Eye (tissue), 1 donor: ENCODE measurements at regions not wholly inside any gene's neighbourhood (a gene's known extent, or its start where the extent isn't known, plus 50 kb on each side); places are given as distances from the start of the nearest gene placed in this dataset.
"Not testable (repeated sequence)": the region's sequence is repeated elsewhere in the genome, so short reads cannot be mapped to it uniquely, and the experiment has no call there.

ENCODE experiments used
- DNase-seq: peaks from one replicate; pipeline ENCODE4 v3.0.0-alpha.2; 2015

DNA sequence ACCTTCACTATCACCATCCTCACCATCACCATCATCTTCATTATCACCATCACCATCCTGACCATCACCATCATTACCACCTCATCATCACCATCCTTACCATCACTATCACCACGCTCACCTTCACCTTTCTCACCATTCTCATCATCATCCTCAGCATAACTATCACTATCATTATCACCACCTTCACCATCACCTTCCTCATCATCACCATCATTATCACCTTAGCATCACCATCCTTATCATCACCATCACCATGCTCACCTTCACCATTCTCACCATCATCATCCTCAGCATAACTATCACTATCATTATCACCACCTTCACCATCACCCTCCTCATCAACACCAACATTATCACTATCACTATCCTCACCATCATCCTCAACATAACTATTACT lies 397.8 kb upstream of the ZNF337 start:
- not testable (repeated sequence) for DNase-seq

DNA sequence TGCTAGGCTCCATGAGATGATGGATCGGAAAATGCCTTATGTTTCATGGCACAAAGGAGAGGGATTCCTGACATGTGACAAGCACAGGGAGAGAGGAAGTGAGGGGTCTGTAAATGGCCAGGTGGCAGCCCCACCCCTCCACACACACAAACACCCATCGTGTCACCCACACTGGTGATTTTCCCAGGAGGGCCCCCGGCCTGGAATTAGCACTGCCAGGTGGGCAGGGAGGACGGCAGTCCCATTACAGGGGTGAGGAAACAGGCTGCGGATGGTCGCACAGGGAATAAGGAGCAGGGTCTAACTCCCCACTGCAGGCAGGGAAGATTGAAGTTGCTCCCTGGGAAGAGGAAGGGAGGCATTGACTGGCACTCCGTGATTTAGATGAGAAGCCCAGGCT lies 395.3 kb upstream of the ZNF337 start:
- not testable (repeated sequence) for DNase-seq

DNA sequence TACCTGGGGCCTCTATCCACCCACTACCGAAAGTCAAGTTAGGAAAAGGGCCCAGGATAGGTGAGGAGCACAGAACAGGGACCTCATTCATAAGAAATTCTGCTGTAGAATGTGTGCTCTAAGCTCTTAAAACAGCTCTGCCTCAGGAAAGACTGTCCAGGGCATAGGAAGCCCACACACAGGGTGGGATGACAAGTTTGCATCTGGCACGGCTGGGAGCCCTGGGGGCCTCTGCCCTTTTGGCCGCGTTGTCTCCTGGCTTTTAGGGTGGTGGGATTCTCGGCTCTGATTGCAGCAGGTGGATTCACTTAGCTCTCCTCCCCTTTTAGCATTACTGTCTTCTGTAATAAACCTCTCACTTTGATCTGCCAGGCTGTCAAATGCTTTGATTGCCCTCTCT lies 389.5 kb upstream of the ZNF337 start:
- DNase-seq, result not testable (repeated sequence)

DNA sequence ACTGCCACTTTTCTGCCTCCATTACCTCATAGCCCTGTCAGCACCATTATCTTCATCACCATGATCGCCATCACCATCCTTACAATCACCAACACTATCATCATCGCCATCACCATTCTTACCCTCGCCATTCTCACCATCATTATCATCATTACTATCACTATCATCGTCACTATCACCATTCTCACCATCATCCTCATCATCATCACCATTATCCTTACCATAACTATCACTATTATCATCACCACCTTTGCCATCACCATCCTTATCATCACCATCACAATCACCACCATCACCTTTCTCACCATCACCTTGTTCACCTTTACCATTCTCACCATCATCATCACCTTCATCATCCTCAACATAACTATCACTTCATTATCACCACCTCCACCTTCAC lies 377.3 kb upstream of the ZNF337 start:
- not testable (repeated sequence) for DNase-seq

DNA sequence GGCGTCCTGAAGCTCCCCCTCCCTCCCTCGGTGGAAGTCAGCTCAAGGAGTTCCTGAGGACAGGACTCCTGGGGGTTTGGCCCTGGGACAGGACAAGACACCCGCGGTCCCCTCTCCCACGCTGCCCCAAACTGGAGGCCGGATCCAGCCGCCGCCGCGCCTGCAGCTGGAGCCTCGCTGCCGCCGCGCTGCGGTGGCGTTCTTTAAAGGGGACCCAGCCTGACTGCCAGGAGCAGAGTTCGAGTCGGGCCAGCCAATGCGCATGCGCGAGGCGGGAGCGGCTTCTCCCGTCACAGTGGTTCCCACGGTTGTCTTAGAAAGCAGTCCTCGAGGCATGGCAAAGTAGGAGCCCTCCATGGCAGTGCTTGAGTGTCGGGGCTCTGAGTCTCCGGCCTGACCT lies 362.7 kb upstream of the ZNF337 start:
- not testable (repeated sequence) for DNase-seq

DNA sequence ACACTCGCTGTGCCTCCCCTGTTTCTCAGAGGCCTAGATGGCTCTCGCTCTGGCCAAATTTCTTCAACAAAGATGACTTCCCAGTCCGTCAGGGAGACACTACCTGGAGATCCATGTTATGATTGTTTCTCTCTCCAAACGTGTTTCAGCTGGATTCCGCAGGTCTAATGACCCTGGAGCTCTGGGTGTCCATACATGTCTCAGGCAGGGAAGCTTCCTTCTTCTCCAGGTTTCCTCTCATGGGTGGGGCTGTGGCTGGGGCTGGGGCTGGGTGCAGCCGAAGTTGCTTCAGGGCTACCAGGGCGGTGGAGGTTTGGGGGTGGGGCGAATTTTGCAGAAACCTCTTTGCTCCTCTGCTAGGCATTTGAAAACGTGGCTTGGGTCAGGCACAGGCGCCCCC lies 361.8 kb upstream of the ZNF337 start:
- not testable (repeated sequence) for DNase-seq

DNA sequence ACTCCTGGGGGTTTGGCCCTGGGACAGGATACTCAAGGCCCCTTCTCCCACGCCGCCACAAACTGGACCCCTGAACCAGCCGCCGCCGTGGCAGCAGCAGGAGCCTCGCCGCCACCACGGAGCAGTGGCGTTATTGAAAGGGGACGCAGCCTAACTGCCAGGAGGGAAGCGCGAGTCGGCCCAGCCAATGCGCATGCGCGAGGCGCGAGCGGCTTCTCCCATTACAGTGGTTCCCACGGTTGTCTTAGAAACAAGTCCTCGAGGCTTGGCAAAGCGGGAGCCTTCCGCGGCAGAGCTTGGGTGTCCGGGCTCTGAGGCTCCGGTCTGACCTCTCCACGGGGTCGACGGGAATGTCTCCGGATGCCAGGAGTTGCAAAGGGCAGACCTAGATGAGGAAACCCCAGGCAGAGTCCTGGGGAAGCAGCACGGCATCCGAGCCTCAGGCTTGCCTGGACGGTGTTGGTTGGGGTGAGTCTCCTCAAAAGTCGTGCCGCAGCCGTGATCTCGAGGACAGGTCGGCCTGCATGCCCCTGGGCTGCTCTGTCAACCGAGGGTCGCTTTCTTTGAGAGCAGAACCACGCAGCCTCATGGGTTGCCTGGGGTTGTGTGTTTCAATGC lies 360.6 kb upstream of the ZNF337 start:
- not testable (repeated sequence) for DNase-seq

DNA sequence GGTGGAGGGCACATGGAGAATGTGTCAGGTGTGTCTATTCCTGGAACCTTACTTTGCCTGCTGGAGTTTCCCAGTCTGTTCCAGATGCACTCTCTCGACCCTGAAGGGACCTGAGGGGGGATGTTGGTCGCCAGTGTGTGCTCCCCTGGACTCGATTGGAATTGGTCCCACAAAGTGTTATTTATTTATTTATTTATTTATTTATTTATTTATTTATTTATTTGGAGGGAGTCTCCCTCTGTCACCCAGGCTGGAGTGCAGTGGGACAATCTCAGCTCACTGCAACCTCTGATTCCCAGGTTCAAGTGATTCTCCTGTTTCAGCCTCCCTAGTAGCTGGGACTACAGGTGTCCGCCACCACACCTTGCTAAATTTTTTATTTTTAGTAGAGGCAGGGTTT lies 329.1 kb upstream of the ZNF337 start:
- DNase-seq, result not testable (repeated sequence)

DNA sequence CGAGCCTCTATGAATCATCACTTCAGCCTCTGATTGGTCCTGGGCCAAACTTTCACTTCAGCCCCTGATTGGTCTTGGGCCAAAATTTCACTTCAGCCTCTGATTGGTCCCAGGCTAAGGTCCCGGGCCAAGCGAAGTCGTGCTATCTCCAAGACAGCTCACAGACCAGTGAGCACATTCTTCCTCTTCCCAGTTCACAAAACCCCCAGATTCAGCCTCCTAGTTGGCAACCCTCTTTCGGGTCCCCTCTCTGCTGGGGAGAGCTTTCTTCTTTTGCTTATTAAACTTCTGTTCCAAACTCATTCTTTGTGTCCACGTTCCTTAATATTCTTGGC lies 314.3 kb upstream of the ZNF337 start:
- DNase-seq, result not testable (repeated sequence)

DNA sequence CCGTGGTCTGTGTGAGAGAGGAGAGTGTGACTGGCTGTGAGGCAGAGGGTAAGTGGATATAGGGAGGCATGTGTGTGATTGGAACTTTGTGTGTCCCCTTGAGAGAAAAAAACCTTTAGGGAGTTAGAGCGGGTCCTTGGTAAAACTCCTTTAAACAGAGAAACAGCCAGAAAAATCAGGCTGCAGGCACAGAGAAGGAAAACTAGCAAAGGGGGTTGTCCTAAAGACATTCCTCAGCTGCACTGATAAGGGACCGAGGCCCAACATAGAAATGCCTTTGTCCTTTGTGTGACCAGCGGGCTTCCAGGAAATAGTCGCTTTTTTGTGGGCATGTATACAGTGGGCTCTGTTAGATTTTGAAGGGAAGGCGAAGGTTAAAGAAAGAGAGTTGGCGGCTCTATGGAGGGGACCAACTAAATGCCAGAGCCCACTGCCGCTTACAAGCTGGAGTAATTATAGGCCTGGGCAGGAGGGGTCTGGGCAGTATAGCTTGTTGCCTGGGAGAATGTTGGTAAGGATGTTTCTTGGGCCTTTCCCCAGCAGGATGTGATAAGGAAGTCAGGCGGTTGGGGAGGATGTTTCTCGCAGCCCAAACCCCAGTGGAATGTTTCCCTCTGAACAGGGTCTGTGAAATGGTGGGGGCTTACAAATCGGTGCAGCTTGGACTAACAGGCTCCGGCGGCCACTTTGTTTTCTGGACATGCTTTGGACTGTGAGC lies 313.7 kb upstream of the ZNF337 start:
- DNase-seq, result peak; percentile 69

DNA sequence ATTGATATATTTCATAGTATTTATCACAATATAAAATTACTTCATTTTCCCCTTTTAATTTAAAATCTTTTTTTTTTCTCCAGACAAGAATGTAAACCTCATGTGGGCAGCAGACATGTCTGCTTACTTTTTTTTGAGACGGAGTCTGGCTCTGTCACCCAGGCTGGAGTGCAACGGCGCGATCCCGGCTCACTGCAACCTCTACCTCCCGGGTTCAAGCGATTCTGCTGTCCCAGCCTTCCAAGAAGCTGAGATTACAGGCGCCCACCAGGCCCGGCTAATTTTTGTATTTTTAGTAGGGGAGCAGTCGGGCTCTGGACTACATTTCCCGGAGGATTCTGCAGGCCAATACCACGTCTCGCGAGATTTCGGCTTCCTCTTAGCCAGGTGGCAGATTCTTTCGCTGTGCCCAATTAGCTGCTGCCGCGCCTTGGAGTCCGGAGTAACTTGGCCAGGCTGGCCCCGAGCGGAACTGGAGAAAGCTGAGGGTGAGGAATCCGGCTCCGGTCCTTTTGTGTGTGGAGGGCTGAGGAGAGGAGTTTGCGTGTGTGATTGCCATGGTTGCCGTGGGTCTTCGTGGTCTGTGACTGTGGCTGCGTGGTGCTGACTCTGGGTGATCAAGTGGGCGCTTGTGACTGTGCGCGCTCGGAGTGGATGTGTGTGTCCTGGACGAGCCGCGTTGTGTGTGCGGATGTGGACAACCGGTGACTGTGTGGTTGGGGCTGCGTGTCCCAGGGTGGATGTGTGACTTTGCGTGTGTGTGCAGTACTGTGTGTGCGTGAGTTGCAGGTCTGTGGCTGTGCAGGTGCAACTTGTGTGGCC lies 313.0 kb upstream of the ZNF337 start:
- DNase-seq, result peak; percentile 96

DNA sequence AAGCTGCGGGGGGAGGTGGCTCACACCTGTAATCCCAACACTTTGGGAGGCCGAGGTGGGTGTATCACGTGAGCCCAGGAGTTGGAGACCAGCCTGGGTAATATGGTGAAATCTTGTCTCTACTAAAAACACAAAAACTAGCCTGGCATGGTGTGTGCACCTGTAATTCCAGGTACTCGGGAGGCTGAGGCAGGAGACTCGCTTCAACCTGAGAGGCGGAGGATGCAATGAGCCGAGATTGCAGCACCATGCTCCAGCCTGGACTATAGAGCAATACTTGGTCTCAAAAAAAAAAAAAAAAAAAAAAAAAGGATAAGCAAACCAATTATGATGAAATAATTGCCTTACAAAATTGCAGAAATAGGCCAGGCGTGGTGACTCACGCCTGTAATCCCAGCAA lies 311.4 kb upstream of the ZNF337 start:
- DNase-seq, result not testable (repeated sequence)

DNA sequence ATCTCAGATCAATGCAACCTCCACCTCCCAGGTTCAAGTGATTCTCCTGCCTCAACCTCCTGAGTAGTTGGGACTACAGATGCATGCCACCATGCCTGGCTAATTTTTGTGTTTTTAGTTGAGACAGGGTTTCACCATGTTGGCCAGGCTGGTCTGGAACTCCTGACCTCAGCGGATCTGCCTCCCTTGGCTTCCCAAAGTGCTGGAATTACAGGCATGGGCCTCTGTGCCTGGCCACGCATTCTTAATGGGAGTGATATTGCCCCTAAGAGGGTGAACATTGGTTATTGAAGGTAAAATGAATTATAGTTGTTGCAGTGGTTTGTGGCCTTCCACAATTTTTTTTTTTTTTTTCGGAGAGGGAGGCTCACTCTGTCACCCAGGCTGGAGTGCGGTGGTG lies 309.5 kb upstream of the ZNF337 start:
- DNase-seq, result not testable (repeated sequence)

DNA sequence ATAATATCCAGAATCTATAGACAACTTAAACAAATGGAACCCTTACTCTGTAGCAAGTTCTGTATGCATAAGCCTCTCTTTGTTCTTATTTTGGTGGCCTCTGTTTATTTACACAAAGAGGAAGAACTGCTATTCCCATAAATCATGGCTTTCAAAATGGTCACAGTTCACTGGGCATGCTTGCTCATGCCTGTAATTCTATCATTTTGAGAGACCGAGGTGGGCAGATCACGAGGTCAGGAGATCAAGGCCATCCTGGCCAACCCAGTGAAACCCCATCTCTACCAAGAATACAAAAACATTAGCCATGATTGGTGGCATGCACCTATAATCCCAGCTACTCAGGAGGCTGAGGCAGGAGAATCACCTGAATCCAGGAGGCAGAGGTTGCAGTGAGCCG lies 307.3 kb upstream of the ZNF337 start:
- not testable (repeated sequence) for DNase-seq

DNA sequence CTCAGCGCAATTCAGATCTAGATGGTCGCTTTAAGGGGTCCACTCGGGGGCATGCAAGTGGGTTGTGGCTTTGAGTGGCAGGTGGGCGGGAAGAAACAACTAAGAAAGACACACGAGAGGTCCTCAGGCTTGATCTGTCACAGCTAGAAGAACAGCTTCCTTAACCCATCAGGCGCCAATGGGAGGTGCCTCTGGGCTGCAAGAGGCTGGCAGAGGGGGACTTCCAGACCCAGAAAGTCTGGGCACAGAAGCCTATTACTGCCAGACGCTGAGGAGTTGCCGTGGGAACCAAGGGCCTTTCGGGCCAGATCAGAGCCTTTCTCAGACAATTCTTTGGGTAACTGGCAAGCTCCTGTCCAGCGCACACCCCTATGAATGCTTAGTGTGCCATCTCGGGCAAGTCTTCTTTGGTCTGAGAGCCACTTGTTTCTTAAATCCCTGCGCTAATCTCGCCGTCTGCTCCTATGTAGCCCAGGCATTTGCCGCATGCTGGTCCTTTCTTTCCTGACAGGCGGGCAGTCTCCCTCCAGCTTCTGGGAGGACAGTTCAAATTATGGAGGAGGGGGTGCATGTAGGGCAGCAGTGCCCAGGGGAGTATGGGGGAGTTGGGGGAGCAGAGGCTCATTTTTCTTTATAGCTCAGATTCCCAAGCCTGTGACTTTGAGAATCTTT lies 300.9 kb upstream of the ZNF337 start:
- DNase-seq, result not testable (repeated sequence)

DNA sequence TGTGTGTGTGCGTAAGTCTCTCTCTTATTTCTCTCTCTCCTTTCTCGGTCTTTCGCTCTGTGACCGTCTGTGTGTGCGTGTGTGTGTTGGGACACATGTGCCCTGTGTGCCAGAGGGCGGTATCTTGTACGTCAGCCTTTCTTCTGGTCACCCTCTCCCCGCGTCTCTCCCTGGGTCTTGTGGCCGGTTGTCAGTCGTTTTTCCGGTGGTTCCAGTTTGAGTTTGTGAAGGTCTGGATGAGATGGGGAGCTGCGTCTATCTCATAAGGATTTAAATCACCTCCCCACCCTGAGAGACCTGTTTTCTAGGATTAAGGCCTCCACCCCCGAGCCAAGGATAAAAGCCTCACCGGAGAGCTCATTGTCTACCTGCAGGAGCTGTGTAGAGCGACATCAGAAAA lies 295.5 kb upstream of the ZNF337 start:
- DNase-seq, result no peak

DNA sequence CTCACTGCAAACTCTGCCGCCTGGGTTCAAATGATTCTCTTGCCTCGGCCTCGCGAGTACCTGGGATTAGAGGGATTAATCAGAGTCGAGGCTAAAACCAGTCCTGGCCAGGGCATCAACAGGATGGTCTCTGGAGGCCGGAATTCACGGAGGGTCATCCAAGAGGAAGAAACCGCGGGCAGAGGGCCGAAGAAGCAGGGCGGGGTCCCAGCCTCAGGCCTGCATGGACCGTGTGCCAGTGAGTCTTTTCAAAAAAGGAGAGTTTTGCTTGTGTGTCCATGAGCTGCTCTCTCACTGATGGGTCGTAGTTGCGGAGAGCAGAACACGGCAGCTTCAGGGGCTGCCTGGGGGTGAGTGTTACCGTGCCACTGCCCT lies 295.1 kb upstream of the ZNF337 start:
- DNase-seq, result no peak

DNA sequence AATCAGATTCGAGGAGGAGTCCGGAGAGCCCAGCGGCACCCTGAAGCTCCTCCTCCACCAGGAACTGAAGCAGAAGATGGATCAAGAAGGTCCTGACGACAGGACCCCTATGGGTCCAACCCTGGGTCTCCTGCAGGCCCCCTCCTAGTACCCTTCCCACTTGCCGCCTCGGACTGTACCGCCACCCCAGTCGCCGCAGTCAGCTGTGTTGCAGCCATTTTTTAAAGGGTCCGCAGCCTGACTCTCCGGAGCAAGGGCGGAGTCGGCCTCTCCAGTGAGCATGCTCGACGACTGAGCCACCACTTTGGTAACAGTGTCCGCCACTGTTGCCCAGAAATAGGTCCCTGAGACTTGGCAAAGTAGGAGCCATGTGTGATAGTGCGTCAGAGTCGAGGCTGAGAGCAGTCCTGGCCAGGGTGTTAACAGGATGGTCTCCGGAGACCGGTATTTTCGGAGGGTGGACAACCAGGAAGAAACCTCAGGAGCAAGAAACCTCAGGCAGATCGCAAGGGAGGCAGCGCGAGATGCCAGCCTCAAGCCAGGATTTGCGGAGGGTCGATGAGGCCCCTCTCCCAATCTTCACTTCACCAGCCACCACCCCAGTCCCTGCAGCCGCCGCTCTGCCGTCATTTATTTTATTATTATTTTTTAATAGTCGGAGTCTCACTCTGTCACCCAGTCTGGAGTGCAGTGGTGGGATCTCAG lies 294.6 kb upstream of the ZNF337 start:
- no peak for DNase-seq

DNA sequence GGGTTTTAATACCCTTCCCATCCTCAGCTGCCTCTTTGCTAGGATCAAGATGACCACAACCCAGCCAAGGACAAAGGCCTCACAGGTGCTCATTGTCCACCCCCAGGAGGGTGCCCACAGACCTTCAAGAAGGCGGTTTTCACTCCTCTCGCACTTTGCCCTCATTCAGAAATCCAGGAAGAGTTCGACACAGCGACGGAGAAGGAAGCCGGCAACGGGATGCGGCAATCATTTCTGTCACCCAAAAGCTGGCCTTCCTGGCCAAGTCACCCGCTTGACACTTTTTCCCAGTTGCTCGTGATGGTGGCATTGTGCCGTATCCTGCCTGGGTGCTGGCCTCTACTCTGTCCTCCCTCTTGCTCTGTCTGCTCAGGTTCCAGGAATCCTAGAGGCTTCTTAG lies 293.0 kb upstream of the ZNF337 start:
- not testable (repeated sequence) for DNase-seq

DNA sequence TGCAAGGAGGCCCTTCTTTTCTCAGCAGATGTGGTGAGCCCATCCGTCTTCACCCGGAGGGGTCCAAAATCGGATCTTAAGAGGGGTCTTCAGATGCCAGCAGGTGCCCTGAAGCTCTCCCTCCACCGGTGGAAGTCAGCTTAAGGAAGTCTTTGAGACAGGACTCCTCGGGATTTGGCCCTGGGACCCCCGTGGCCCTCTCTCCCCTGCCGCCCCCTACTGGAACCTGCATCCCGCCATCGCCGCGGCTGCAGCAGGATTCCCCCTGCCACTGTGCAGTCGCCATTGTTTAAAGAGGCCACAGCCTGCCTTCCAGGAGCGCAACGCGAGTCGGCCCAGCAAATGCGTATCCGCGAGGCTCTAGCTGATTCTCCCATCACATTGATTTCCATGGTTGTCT lies 292.5 kb upstream of the ZNF337 start:
- no peak for DNase-seq

DNA sequence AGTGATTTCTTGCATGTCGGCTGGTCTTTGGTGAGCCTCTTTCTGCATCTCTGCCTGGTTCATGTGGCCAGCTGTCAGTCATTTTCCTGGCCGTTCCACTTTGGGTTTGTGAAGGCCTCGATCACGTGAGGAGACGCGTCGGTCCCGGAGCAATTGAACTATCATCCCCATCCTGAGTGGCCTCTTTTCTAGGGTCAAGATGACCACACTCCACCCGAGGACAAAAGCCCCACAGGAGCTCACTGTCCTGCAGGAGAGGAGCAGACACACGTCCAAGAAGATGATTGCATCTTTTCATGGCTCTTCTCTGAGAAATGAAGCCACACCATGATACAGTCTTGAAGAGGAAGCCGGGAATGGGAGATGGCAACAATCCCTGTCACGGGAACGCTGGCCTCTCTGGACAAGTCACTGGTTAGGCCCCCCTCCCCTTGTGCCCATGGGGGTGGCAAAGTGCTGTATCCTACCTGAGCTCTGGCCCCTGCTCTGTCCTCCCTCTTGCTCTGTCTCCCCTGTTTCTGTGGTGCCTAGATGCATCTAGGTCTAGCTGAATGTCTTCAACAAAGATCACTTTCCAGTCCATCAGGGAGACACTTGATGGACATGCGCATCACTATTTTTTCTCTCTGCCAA lies 291.4 kb upstream of the ZNF337 start:
- DNase-seq, result not testable (repeated sequence)
